GM21786 (cell line): ENCODE measurements at regions not wholly inside any gene's neighbourhood (a gene's known extent, or its start where the extent isn't known, plus 50 kb on each side); places are given as distances from the start of the nearest gene placed in this dataset.
"Not testable (repeated sequence)": the region's sequence is repeated elsewhere in the genome, so short reads cannot be mapped to it uniquely, and the experiment has no call there.

Experiments
- ATAC-seq: cut with Tn5 transposase; IDR thresholded peaks from one replicate; pipeline ENCODE4 v1.9.1; 2021; ENCODE audit not compliant: unreplicated experiment

GRCh38 chr16:87133966-87134627, 183.1 kb downstream of the C16orf95 start:
- ATAC-seq = no peak

GRCh38 chr16:87134628-87134995, 182.6 kb downstream of the C16orf95 start:
- ATAC-seq = no peak

GRCh38 chr16:87135246-87136030, 181.8 kb downstream of the C16orf95 start:
- no peak for ATAC-seq

GRCh38 chr16:87138316-87138715, 178.9 kb downstream of the C16orf95 start:
- no peak for ATAC-seq

GRCh38 chr16:87138738-87139267, 178.4 kb downstream of the C16orf95 start:
- ATAC-seq = no peak

- ATAC-seq = no peak
Observed at GRCh38 chr16:87140211-87141200, 176.7 kb downstream of the C16orf95 start.

- ATAC-seq = no peak
Observed at GRCh38 chr16:87141402-87141801, 175.8 kb downstream of the C16orf95 start.

- no peak for ATAC-seq
Observed at GRCh38 chr16:87143661-87144121, 173.5 kb downstream of the C16orf95 start.

- no peak for ATAC-seq
Observed at GRCh38 chr16:87144232-87144631, 173.0 kb downstream of the C16orf95 start.

- ATAC-seq = no peak
Observed at GRCh38 chr16:87145181-87146176, 171.7 kb downstream of the C16orf95 start.

GRCh38 chr16:87146676-87147075, 170.5 kb downstream of the C16orf95 start:
- ATAC-seq = no peak

GRCh38 chr16:87149051-87149450, 168.1 kb downstream of the C16orf95 start:
- ATAC-seq = no peak

- no peak for ATAC-seq
Observed at GRCh38 chr16:87150262-87150661, 166.9 kb downstream of the C16orf95 start.

- ATAC-seq = no peak
Observed at GRCh38 chr16:87150681-87151280, 166.4 kb downstream of the C16orf95 start.

- no peak for ATAC-seq
Observed at GRCh38 chr16:87152221-87152755, 164.9 kb downstream of the C16orf95 start.

GRCh38 chr16:87153326-87153725, 163.9 kb downstream of the C16orf95 start:
- ATAC-seq = no peak

- ATAC-seq = not testable (repeated sequence)
Observed at GRCh38 chr16:87155315-87155714, 161.9 kb downstream of the C16orf95 start.

GRCh38 chr16:87156195-87156594, 161.0 kb downstream of the C16orf95 start:
- no peak for ATAC-seq

- no peak for ATAC-seq
Observed at GRCh38 chr16:87160234-87160636, 157.0 kb downstream of the C16orf95 start.
